ENCODE measurements at regions not wholly inside any gene's neighbourhood (a gene's known extent, or its start where the extent isn't known, plus 50 kb on each side); places are given as distances from the start of the nearest gene placed in this dataset.

DNA sequence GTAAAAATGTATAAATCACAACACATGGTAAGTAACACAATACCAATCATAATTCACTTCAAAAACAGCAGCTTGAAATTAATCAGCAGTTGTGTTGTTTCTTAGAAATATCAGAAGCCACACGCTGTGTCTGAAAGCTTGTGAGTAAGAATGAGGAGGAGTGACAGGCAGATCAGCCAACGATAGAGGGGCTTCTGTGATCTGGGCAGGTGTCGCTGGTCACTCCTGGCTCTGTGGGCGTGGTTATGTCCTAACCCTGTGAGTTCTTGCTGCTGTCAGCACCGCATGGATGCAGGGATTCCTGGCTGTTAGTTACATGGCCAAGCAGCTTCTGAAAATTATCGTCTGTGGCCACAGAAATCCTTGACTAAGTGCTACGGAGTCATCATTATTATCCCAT, 123.4 kb downstream of the SLC25A47 start:
- Mint-ChIP-seq H3K9me3 (no peaks in the 10 kb centered on the region), H3K27me3 (no peaks in the 10 kb centered on the region), H3K4me1 (peaks cover 5% of the 10 kb centered on the region), H3K4me3 (no peak overlapping the region), H3K36me3 (ENCODE audit: low read depth) (no peaks in the 10 kb centered on the region), H3K27ac (no peak overlapping the region)
- ATAC-seq (replicated peaks) = peak; percentile 88

DNA sequence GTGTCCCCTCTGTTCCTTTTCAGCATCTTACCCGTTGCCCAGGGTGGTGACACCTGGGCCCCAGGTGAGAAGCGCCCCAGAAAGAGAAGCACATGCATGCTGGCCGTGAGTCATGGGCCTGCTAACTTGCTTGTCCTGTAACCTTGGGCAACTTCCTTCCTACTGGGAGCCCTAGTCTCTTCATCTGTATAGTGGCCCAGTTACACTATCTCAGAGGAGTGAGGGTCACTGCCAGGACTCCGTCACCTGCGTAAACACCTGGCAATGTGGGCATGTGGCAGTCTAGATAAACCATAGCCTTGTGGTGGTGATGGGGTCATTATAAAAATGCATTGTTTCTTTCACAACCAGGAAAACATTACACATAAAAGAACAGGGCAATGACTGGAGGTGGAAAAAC, 125.2 kb downstream of the SLC25A47 start:
- H3K36me3 Mint-ChIP-seq (ENCODE audit: low read depth) = no peaks in the 10 kb centered on the region
- peaks cover 3% of the 10 kb centered on the region for H3K4me1 Mint-ChIP-seq
- no peak for ATAC-seq (replicated peaks)
- H3K27ac Mint-ChIP-seq = no peak overlapping the region
- H3K27me3 Mint-ChIP-seq = no peaks in the 10 kb centered on the region
- H3K4me3 Mint-ChIP-seq = no peak overlapping the region
- no peaks in the 10 kb centered on the region for H3K9me3 Mint-ChIP-seq

DNA sequence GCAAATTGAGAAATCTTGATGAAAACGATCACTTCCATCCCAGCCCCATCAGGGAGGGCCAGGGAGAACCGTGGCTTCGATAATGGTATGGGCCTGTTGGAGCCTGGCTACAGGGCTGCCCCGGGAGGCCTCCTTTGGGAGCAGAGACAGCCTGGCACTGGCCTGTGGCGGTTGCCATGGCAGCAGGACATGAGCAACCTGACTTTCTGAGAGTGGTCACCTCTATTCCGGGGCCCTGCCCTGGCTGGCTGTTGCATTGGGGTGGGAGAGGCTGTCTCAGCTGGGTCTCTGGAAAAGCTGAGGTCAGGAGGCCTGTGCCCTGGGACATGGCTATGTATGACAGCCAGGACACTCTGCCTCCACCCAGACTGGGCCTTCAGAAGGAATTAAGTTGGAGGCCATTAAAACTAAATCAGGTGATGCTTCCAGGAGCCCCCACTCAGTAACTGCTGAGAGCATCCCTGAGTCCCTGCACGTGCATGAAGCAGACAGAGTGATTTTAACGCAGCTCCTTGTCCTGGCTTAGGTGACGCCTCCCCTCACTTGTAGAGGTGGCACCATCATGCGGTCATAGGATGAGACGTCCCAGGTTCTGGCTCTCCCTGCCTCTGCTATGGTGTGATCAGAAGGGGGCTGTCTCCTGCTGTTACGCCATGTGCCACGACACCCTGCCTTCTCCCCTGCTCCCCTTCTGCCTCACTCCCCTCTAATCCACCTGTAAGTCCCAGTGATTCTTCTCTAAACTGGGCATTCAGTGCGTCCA, 126.3 kb downstream of the SLC25A47 start:
- ATAC-seq (replicated peaks) = no peak
- H3K27ac Mint-ChIP-seq = no peak overlapping the region
- no peaks in the 10 kb centered on the region for H3K36me3 Mint-ChIP-seq (ENCODE audit: low read depth)
- H3K4me1 Mint-ChIP-seq = no peaks in the 10 kb centered on the region
- no peak overlapping the region for H3K4me3 Mint-ChIP-seq
- no peaks in the 10 kb centered on the region for H3K9me3 Mint-ChIP-seq
- no peaks in the 10 kb centered on the region for H3K27me3 Mint-ChIP-seq

DNA sequence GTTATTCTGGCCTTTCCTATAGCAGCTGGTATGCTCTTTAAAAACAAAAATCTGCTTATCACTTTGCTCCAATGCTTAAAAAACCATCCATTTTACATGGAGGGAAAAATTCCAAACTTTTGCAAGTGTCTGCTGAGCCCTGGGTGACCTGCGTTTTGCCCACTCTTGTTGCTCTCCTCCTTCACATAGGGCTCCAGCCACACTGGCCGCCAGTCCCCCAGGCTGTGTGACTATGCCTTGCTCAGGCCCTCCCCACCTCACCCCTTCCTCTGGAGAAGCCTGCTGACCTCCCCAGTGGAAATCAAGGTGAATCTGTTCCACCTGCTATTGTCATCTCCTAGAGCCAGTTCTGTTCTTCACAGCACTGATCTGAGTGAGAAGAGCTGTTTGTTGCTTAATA, 126.9 kb downstream of the SLC25A47 start:
- Mint-ChIP-seq H3K36me3 (ENCODE audit: low read depth) (no peaks in the 10 kb centered on the region), H3K4me3 (no peak overlapping the region), H3K4me1 (no peaks in the 10 kb centered on the region), H3K27me3 (no peaks in the 10 kb centered on the region), H3K9me3 (no peaks in the 10 kb centered on the region), H3K27ac (no peak overlapping the region)
- no peak for ATAC-seq (replicated peaks)

DNA sequence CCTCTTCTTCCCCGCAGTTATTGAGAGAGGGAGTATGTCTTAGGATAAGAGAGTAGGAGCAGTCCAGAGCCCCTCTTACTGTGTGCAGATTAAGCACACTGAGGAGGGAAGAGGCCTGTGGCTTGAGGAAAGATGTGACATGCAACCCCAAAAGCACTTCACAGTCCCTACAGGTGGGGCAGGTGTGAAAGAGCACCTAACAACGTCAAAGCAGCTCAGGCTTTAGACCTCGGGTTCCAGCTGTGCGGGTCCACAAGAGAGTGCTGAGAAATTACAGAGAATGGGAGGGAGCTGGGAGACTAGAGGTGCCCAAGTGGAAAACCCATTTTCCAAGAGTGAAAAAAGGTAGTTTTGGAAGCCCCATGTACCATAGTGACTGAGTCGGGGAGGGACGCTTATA, 127.6 kb downstream of the SLC25A47 start:
- H3K27me3 Mint-ChIP-seq = no peaks in the 10 kb centered on the region
- ATAC-seq (replicated peaks) = no peak
- H3K4me1 Mint-ChIP-seq = no peaks in the 10 kb centered on the region
- no peak overlapping the region for H3K27ac Mint-ChIP-seq
- no peak overlapping the region for H3K4me3 Mint-ChIP-seq
- H3K36me3 Mint-ChIP-seq (ENCODE audit: low read depth) = no peaks in the 10 kb centered on the region
- H3K9me3 Mint-ChIP-seq = no peaks in the 10 kb centered on the region

- Mint-ChIP-seq H3K4me3 (no peak overlapping the region), H3K27ac (no peak overlapping the region), H3K36me3 (ENCODE audit: low read depth) (no peaks in the 10 kb centered on the region)
Measured at GRCh38 chr14:100451264-100451663, 128.1 kb downstream of the SLC25A47 start.

DNA sequence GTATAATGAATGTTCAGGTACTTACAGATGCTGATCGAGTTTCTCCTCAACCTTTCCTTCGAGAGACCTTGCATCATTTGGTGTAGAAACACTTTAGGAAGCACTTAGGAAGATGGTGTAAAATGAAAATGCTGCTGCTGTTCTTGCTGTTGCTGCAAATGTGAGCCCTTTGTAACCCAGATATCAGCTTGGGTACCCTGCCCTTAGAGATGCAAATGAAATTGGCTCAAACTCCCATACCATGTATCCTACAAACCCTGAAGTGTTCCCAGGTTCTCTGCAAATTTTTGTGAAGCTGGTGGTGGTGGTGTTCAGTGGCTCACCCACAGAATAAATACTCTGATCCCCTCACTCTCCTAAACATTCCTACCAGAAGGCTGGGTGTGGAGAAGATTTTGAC, 130.8 kb downstream of the SLC25A47 start:
- H3K4me1 Mint-ChIP-seq = no peaks in the 10 kb centered on the region

More at GRCh38 chr14:100451264-100451663, 128.1 kb downstream of the SLC25A47 start:
- Mint-ChIP-seq H3K9me3 (no peaks in the 10 kb centered on the region), H3K27me3 (no peaks in the 10 kb centered on the region), H3K4me1 (no peaks in the 10 kb centered on the region)
- ATAC-seq (replicated peaks) = no peak

GRCh38 chr14:100454437-100454836, 131.3 kb downstream of the SLC25A47 start:
- Mint-ChIP-seq H3K4me3 (no peak overlapping the region), H3K4me1 (no peaks in the 10 kb centered on the region), H3K9me3 (no peaks in the 10 kb centered on the region), H3K27ac (no peak overlapping the region), H3K27me3 (no peaks in the 10 kb centered on the region), H3K36me3 (ENCODE audit: low read depth) (no peaks in the 10 kb centered on the region)
- no peak for ATAC-seq (replicated peaks)

More for the DNA sequence above, 130.8 kb downstream of the SLC25A47 start:
- Mint-ChIP-seq H3K9me3 (no peaks in the 10 kb centered on the region), H3K27me3 (no peaks in the 10 kb centered on the region), H3K27ac (no peak overlapping the region), H3K36me3 (ENCODE audit: low read depth) (no peaks in the 10 kb centered on the region), H3K4me3 (no peak overlapping the region)
- ATAC-seq (replicated peaks) = no peak

- H3K27me3 Mint-ChIP-seq = no peaks in the 10 kb centered on the region
- H3K4me3 Mint-ChIP-seq = no peak overlapping the region
- H3K4me1 Mint-ChIP-seq = peaks cover 6% of the 10 kb centered on the region
- no peaks in the 10 kb centered on the region for H3K9me3 Mint-ChIP-seq
- peak overlapping the region; percentile 16 for H3K27ac Mint-ChIP-seq
- H3K36me3 Mint-ChIP-seq (ENCODE audit: low read depth) = no peaks in the 10 kb centered on the region
- no peak for ATAC-seq (replicated peaks)
Measured at GRCh38 chr14:100463937-100464336, 123.3 kb downstream of the BEGAIN start.

DNA sequence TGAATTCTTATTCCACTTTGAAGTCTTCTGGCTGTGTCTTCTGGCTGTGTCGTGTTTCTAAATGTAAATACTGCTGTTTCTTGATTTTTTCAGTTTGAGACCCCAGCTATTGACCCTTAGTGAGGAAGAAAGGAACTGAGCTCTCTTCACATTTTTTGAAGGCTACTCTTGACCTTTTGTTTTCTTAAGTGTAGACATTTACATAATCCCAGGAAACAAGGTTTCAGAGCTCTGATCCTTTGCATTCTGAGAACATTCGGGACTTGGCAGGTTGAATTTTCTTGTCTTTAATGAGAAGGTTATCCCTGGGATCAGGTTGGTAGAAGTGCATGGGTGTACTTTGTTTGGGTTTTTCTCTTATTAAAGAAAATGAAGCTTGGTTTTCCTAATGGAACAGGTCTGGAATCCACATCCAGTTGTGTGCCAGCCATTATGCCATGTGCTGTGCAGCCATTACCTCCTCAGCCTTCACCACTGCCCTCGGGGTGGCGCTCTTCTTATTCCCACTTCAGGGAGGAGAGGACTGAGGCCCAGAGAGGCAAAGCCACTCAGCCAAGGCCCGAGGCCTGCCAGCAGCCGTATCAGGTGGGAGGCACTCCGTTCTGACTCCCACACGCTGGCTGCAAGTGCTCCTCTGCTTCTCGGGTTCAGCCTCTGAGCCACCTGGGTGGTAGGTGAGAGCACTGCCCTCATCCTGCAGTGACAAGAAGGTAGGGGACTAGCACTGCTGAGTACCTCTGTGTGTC, 120.9 kb downstream of the BEGAIN start:
- H3K9me3 Mint-ChIP-seq = no peaks in the 10 kb centered on the region
- no peak overlapping the region for H3K27ac Mint-ChIP-seq
- no peaks in the 10 kb centered on the region for H3K36me3 Mint-ChIP-seq (ENCODE audit: low read depth)
- no peak overlapping the region for H3K4me3 Mint-ChIP-seq
- no peak for ATAC-seq (replicated peaks)
- peaks cover 15% of the 10 kb centered on the region for H3K4me1 Mint-ChIP-seq
- no peaks in the 10 kb centered on the region for H3K27me3 Mint-ChIP-seq

- Mint-ChIP-seq H3K36me3 (ENCODE audit: low read depth) (no peaks in the 10 kb centered on the region), H3K27me3 (no peaks in the 10 kb centered on the region), H3K4me3 (no peak overlapping the region), H3K9me3 (no peaks in the 10 kb centered on the region), H3K27ac (no peak overlapping the region), H3K4me1 (peaks cover 15% of the 10 kb centered on the region)
- no peak for ATAC-seq (replicated peaks)
Measured at GRCh38 chr14:100467046-100467750, 120.0 kb downstream of the BEGAIN start.

GRCh38 chr14:100467939-100468338, 119.3 kb downstream of the BEGAIN start:
- H3K9me3 Mint-ChIP-seq = no peaks in the 10 kb centered on the region
- ATAC-seq (replicated peaks) = no peak
- peaks cover 15% of the 10 kb centered on the region for H3K4me1 Mint-ChIP-seq
- no peak overlapping the region for H3K27ac Mint-ChIP-seq
- H3K27me3 Mint-ChIP-seq = no peaks in the 10 kb centered on the region
- no peak overlapping the region for H3K4me3 Mint-ChIP-seq
- no peaks in the 10 kb centered on the region for H3K36me3 Mint-ChIP-seq (ENCODE audit: low read depth)

- ATAC-seq (replicated peaks) = no peak
- no peaks in the 10 kb centered on the region for H3K9me3 Mint-ChIP-seq
- H3K27me3 Mint-ChIP-seq = no peaks in the 10 kb centered on the region
- no peaks in the 10 kb centered on the region for H3K36me3 Mint-ChIP-seq (ENCODE audit: low read depth)
- H3K4me1 Mint-ChIP-seq = peaks cover 15% of the 10 kb centered on the region
- H3K4me3 Mint-ChIP-seq = no peak overlapping the region
- H3K27ac Mint-ChIP-seq = no peak overlapping the region
Measured at GRCh38 chr14:100468557-100468956, 118.7 kb downstream of the BEGAIN start.

- Mint-ChIP-seq H3K27ac (no peak overlapping the region), H3K36me3 (ENCODE audit: low read depth) (no peaks in the 10 kb centered on the region), H3K9me3 (no peaks in the 10 kb centered on the region), H3K4me3 (no peak overlapping the region), H3K4me1 (peaks cover 9% of the 10 kb centered on the region), H3K27me3 (no peaks in the 10 kb centered on the region)
- ATAC-seq (replicated peaks) = peak; percentile 84
Measured at GRCh38 chr14:100469632-100470522, 117.3 kb downstream of the BEGAIN start.
